Kidney epithelial cell (primary cell): ENCODE measurements at regions not wholly inside any gene's neighbourhood (a gene's known extent, or its start where the extent isn't known, plus 50 kb on each side); places are given as distances from the start of the nearest gene placed in this dataset.
"Not testable (repeated sequence)": the region's sequence is repeated elsewhere in the genome, so short reads cannot be mapped to it uniquely, and the experiment has no call there.

ENCODE experiments used
- DNase-seq: peaks from one replicate; pipeline ENCODE4 v3.0.0-alpha.2; 2010; ENCODE audit warnings: low read depth
- H3K27me3 ChIP-seq: 2 replicates; pipeline ENCODE4 v1.6.0; 2011; ENCODE audit warnings: low read length; ENCODE audit not compliant: control insufficient read depth, insufficient read depth
- H3K36me3 ChIP-seq: 2 replicates; pipeline ENCODE4 v1.5.1; 2011; ENCODE audit warnings: low read length; ENCODE audit not compliant: control insufficient read depth, insufficient read depth
- H3K4me3 ChIP-seq: 2 replicates; pipeline ENCODE4 v1.5.1; 2011; ENCODE audit warnings: low read depth, mild to moderate bottlenecking, control low read depth, low read length
- CTCF ChIP-seq: IDR thresholded peaks from 2 replicates; pipeline ENCODE4 v1.5.1; 2011; ENCODE audit warnings: mild to moderate bottlenecking, moderate library complexity, low read length, control low read depth, inconsistent platforms; ENCODE audit not compliant: insufficient read depth, poor library complexity, severe bottlenecking

DNA sequence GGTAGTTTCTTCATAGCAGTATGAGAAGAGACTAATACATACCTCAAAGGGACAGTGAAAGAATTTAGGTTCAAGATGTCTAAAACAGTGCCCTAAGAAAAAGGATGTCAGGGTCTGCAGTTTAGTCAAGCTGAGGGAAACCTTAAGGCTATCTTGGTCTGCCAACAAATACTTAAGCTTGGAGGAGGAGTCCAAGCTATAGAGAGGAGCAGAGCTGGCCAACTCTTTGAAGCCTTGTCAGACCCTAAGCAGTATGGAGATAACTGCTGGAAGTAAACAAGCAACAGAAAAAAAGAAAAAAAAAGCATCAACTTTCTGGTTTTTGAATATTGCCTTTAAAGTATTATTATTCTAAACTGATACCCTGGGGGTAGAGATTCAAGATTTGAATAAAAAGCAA is 1518.1 kb downstream of the GRIK2 start:
- no peak for TF ChIP-seq CTCF
- no peaks in the 10 kb centered on the region for H3K36me3 ChIP-seq
- H3K27me3 ChIP-seq, result no peaks in the 10 kb centered on the region
- H3K4me3 ChIP-seq, result no peak overlapping the region
- DNase-seq, result no peak

GRCh38 chr6:102910701-102911139 is 1517.2 kb downstream of the GRIK2 start:
- DNase-seq, H3K36me3 ChIP-seq, H3K27me3 ChIP-seq, H3K4me3 ChIP-seq: not testable (repeated sequence)

DNA sequence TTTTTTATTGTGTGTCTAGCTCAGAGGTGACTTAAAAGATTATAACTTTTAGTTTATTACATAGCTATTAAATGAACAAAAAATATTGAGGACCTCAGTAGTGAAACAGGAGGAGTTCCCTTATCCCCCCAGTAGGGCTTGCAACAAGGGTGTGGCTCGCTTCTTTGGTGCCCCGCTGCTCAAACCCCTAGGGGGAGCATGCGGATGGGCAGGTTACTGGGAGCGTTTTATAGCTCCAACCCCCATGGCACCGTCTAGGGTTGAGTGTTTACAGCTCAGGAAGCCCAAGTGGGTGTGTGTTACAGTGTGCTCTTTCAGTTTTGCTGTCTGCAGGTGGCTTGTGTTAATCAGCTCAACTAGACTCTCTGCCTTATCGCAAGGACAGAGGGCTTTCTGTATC is 1513.7 kb downstream of the GRIK2 start:
- Histone ChIP-seq H3K27me3 (no peaks in the 10 kb centered on the region), H3K4me3 (no peak overlapping the region), H3K36me3 (no peaks in the 10 kb centered on the region)
- no peak for DNase-seq
- no peak for TF ChIP-seq CTCF

DNA sequence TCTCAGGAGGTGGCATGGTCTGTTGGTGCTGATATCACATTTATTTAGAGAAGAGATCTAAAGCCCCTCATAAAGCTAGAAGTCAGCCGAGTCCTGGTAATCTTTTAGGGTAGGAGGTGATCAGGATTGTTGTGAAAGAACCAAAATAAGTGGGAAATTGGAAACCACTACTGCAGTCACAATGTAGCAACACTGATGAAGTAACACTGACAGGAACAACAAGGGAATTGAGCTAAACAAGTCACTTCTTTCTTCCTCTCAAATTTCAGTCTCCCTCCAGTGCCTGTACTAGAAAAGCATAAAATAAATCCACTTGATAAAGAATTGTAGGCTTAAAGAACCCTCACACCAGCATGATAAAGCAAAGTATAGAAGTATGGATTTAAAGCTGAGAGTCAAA is 1509.0 kb downstream of the GRIK2 start:
- TF ChIP-seq CTCF, result no peak
- no peak for DNase-seq
- Histone ChIP-seq H3K36me3 (no peaks in the 10 kb centered on the region), H3K4me3 (no peak overlapping the region), H3K27me3 (no peaks in the 10 kb centered on the region)

- no peak overlapping the region for H3K4me3 ChIP-seq
- no peaks in the 10 kb centered on the region for H3K36me3 ChIP-seq
- TF ChIP-seq CTCF, result no peak
- no peaks in the 10 kb centered on the region for H3K27me3 ChIP-seq
- DNase-seq, result no peak
These were observed 1502.2 kb downstream of the GRIK2 start for GRCh38 chr6:102895683-102896082.

- TF ChIP-seq CTCF, result no peak
- Histone ChIP-seq H3K27me3 (no peaks in the 10 kb centered on the region), H3K4me3 (no peak overlapping the region), H3K36me3 (no peaks in the 10 kb centered on the region)
- no peak for DNase-seq
These were observed 1491.7 kb downstream of the GRIK2 start for GRCh38 chr6:102885165-102885564.
